ENCODE measurements at regions not wholly inside any gene's neighbourhood (a gene's known extent, or its start where the extent isn't known, plus 50 kb on each side); places are given as distances from the start of the nearest gene placed in this dataset.
A peak's percentile ranks its signal among the peaks of the same experiment; 100 is the strongest.

- H3K4me3 ChIP-seq (replicated peaks in 1 of 2; ENCODE audit: low read depth in 2 of 2, low read length in 2 of 2) = no peak overlapping the region
- TF ChIP-seq CTCF (IDR thresholded peaks at IDR 0.05; ENCODE audit: low read depth, low read length) = no peak
- DNase-seq (ENCODE audit: low read depth in 2 of 2) = peak; percentile 23 to 62
Observed at GRCh38 chr2:64348386-64349130, 105.4 kb upstream of the LGALSL start.

- H3K4me3 ChIP-seq (replicated peaks in 1 of 2; ENCODE audit: low read depth in 2 of 2, low read length in 2 of 2) = no peak overlapping the region
- no peak for DNase-seq (ENCODE audit: low read depth in 2 of 2)
- no peak for TF ChIP-seq CTCF (IDR thresholded peaks at IDR 0.05; ENCODE audit: low read depth, low read length)
Observed at GRCh38 chr2:64349131-64349530, 104.8 kb upstream of the LGALSL start.

DNA sequence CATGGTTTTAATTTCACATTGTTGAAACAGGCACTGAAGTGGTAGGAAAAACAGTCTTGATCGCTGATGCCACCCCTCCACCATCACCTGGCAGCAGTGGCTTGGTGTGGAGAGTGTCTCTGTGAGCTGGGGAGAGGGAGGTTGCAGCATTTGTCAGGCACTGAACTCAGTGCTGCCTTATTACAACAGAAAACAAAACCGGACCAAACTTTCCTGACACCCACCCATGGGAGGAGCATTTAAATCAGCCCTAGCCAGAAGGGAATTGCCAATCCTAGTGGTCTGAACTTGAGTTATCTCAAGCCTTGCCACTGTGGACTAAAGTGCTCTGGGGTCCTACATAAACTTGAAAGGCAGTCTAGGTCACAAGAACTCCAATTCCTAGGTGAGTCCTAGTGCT lies 103.0 kb upstream of the LGALSL start:
- H3K4me3 ChIP-seq (replicated peaks in 1 of 2; ENCODE audit: low read depth in 2 of 2, low read length in 2 of 2) = no peak overlapping the region
- DNase-seq (ENCODE audit: low read depth in 2 of 2) = no peak
- TF ChIP-seq CTCF (IDR thresholded peaks at IDR 0.05; ENCODE audit: low read depth, low read length) = no peak

GRCh38 chr2:64352292-64352691 lies 101.7 kb upstream of the LGALSL start:
- DNase-seq (ENCODE audit: low read depth in 2 of 2) = no peak
- no peak overlapping the region for H3K4me3 ChIP-seq (replicated peaks in 1 of 2; ENCODE audit: low read depth in 2 of 2, low read length in 2 of 2)
- TF ChIP-seq CTCF (IDR thresholded peaks at IDR 0.05; ENCODE audit: low read depth, low read length) = no peak

DNA sequence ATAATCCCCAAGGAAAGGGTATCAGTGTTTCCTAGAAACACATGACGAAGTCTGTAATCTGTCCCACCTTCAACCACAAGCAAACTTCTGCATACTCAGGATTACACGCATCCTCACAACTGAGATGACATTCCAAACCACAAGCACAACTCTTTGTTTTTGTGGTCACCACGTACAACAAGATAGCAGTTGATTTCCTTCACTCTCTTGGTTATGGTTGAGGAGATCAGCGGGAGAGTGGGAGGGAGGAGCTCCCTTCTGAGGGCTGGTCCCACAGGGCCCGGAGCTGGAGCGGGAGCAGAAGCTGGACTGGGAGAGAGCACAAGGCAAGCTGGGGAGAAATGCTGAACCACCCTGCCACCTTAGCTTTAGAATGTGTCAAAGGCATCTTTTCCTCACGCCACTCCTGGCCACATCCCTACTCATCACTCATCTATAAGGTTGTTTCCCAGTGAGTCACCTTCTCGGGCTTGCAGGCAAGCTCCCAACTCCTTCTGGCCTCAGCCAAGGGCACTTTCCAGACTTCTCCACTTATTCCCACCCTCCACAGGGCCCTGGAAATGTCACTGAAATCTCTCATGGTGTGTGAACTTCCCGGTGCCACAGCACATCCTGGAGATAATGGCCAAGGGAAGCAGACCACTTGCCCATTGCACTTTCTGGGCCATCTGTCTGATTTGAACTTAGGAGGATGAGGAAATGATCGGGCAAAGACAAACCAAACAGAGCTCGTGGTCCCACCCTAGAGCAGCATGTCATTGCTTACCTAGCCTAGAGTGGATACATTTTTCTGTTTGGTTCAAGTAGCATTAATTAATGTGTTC lies 98.9 kb upstream of the LGALSL start:
- peak; percentile 62 to 81 for DNase-seq (ENCODE audit: low read depth in 2 of 2)
- no peak overlapping the region for H3K4me3 ChIP-seq (replicated peaks in 1 of 2; ENCODE audit: low read depth in 2 of 2, low read length in 2 of 2)
- no peak for TF ChIP-seq CTCF (IDR thresholded peaks at IDR 0.05; ENCODE audit: low read depth, low read length)

GRCh38 chr2:64356906-64357305 lies 97.1 kb upstream of the LGALSL start:
- no peak for DNase-seq (ENCODE audit: low read depth in 2 of 2)
- no peak overlapping the region for H3K4me3 ChIP-seq (replicated peaks in 1 of 2; ENCODE audit: low read depth in 2 of 2, low read length in 2 of 2)
- no peak for TF ChIP-seq CTCF (IDR thresholded peaks at IDR 0.05; ENCODE audit: low read depth, low read length)
